ENCODE measurements at regions not wholly inside any gene's neighbourhood (a gene's known extent, or its start where the extent isn't known, plus 50 kb on each side); places are given as distances from the start of the nearest gene placed in this dataset.
"Not testable (repeated sequence)": the region's sequence is repeated elsewhere in the genome, so short reads cannot be mapped to it uniquely, and the experiment has no call there.

DNA sequence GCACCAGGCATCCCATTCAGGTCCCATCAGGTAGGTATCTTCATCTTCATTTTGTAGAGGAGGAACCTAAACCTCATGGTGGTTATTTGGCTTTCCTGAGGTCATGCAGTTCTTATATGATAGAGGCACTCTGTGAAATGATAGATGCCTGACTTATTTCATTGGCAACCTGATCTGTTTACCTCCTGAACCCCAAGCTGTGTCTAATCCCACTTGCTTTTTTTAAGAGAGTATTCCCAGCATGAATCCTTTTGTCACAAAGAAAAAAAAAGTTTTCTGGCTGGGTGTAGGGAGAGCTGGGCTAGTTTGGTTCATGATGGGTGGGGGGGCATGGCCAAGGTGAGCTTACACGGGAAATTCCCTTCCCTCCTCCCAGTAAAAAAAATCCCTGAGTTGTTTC is 154.2 kb downstream of the TENT5C start:
- H3K79me2 ChIP-seq (replicated peaks; ENCODE audit: insufficient read depth, low read length): no peaks in the 10 kb centered on the region
- H3F3A ChIP-seq (ENCODE audit: insufficient read depth, low read length, poor library complexity, severe bottlenecking): no peaks in the 10 kb centered on the region
- TF ChIP-seq SMC3 (conservative IDR thresholded peaks at IDR 0.05; ENCODE audit: poor library complexity): no peak
- TF ChIP-seq POLR2AphosphoS5 (IDR thresholded peaks at IDR 0.05): no peak
- no peak for TF ChIP-seq EZH2 (IDR thresholded peaks at IDR 0.05; ENCODE audit: borderline replicate concordance, insufficient read depth, low read length, poor library complexity, severe bottlenecking)
- TF ChIP-seq, protein P1, sequence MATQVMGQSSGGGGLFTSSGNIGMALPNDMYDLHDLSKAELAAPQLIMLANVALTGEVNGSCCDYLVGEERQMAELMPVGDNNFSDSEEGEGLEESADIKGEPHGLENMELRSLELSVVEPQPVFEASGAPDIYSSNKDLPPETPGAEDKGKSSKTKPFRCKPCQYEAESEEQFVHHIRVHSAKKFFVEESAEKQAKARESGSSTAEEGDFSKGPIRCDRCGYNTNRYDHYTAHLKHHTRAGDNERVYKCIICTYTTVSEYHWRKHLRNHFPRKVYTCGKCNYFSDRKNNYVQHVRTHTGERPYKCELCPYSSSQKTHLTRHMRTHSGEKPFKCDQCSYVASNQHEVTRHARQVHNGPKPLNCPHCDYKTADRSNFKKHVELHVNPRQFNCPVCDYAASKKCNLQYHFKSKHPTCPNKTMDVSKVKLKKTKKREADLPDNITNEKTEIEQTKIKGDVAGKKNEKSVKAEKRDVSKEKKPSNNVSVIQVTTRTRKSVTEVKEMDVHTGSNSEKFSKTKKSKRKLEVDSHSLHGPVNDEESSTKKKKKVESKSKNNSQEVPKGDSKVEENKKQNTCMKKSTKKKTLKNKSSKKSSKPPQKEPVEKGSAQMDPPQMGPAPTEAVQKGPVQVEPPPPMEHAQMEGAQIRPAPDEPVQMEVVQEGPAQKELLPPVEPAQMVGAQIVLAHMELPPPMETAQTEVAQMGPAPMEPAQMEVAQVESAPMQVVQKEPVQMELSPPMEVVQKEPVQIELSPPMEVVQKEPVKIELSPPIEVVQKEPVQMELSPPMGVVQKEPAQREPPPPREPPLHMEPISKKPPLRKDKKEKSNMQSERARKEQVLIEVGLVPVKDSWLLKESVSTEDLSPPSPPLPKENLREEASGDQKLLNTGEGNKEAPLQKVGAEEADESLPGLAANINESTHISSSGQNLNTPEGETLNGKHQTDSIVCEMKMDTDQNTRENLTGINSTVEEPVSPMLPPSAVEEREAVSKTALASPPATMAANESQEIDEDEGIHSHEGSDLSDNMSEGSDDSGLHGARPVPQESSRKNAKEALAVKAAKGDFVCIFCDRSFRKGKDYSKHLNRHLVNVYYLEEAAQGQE (IDR thresholded peaks at IDR 0.05; ENCODE audit: borderline replicate concordance): no peak
- TF ChIP-seq EP300 (conservative IDR thresholded peaks at IDR 0.05; ENCODE audit: poor library complexity, severe bottlenecking): no peak
- no peak for TF ChIP-seq RAD21 (conservative IDR thresholded peaks at IDR 0.05)
- TF ChIP-seq MXI1 (conservative IDR thresholded peaks at IDR 0.05; ENCODE audit: poor library complexity, severe bottlenecking): no peak
- TF ChIP-seq, protein P2, sequence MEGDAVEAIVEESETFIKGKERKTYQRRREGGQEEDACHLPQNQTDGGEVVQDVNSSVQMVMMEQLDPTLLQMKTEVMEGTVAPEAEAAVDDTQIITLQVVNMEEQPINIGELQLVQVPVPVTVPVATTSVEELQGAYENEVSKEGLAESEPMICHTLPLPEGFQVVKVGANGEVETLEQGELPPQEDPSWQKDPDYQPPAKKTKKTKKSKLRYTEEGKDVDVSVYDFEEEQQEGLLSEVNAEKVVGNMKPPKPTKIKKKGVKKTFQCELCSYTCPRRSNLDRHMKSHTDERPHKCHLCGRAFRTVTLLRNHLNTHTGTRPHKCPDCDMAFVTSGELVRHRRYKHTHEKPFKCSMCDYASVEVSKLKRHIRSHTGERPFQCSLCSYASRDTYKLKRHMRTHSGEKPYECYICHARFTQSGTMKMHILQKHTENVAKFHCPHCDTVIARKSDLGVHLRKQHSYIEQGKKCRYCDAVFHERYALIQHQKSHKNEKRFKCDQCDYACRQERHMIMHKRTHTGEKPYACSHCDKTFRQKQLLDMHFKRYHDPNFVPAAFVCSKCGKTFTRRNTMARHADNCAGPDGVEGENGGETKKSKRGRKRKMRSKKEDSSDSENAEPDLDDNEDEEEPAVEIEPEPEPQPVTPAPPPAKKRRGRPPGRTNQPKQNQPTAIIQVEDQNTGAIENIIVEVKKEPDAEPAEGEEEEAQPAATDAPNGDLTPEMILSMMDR (IDR thresholded peaks at IDR 0.05; ENCODE audit: poor library complexity, severe bottlenecking): no peak
- no peaks in the 10 kb centered on the region for H3K27me3 ChIP-seq (ENCODE audit: insufficient read depth, low read depth, low read length)
- no peak overlapping the region for H2AFZ ChIP-seq (ENCODE audit: low read depth, low read length)
- no peak overlapping the region for H3K27ac ChIP-seq (ENCODE audit: low read length)
- H3K9me3 ChIP-seq (ENCODE audit: low read length): no peaks in the 10 kb centered on the region
- no peak overlapping the region for H3K9ac ChIP-seq (ENCODE audit: low read length)
- no peak overlapping the region for H3K4me3 ChIP-seq (ENCODE audit: low read length)
- H3K9me2 ChIP-seq (ENCODE audit: insufficient read depth, low read length): no peaks in the 10 kb centered on the region
- no peak overlapping the region for H3K4me2 ChIP-seq (ENCODE audit: low read length)
- no peaks in the 10 kb centered on the region for H3K36me3 ChIP-seq (ENCODE audit: insufficient read depth, low read length)
- no peaks in the 10 kb centered on the region for H4K20me1 ChIP-seq (ENCODE audit: insufficient read depth)

DNA sequence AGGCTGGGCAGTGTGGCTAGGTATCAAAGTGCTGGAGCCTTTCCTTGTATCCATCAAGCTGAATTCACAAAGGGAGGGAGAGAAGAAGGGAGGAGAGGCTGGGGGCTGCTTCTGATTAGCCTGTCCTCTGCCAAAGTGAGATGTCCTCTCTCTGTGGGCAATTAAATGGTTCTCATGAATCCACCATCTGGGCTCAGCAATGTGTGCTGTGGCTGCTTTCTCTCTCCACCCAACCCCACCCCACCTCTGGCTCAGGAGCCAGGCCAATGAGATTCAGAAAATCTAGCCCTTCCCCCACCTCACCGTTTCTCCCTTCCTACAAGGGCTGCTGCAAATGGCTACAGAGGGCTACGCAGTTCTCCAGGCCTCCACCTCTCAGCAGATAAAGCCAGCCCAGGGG is 154.6 kb downstream of the TENT5C start:
- Histone ChIP-seq H3K4me3 (ENCODE audit: low read length) (no peak overlapping the region), H3K4me2 (ENCODE audit: low read length) (no peak overlapping the region), H3K9ac (ENCODE audit: low read length) (no peak overlapping the region), H2AFZ (ENCODE audit: low read depth, low read length) (no peak overlapping the region), H3K27me3 (ENCODE audit: insufficient read depth, low read depth, low read length) (no peaks in the 10 kb centered on the region), H3K79me2 (replicated peaks; ENCODE audit: insufficient read depth, low read length) (no peaks in the 10 kb centered on the region), H4K20me1 (ENCODE audit: insufficient read depth) (no peaks in the 10 kb centered on the region), H3K36me3 (ENCODE audit: insufficient read depth, low read length) (no peaks in the 10 kb centered on the region), H3K9me2 (ENCODE audit: insufficient read depth, low read length) (no peaks in the 10 kb centered on the region), H3F3A (ENCODE audit: insufficient read depth, low read length, poor library complexity, severe bottlenecking) (no peaks in the 10 kb centered on the region), H3K9me3 (ENCODE audit: low read length) (no peaks in the 10 kb centered on the region), H3K27ac (ENCODE audit: low read length) (no peak overlapping the region)
- TF ChIP-seq, protein P1 (IDR thresholded peaks at IDR 0.05; ENCODE audit: borderline replicate concordance): no peak
- TF ChIP-seq TAF1 (IDR thresholded peaks at IDR 0.05; ENCODE audit: low read depth) (no peak), EZH2 (IDR thresholded peaks at IDR 0.05; ENCODE audit: borderline replicate concordance, insufficient read depth, low read length, poor library complexity, severe bottlenecking) (no peak), EP300 (conservative IDR thresholded peaks at IDR 0.05; ENCODE audit: poor library complexity, severe bottlenecking) (no peak), SMC3 (conservative IDR thresholded peaks at IDR 0.05; ENCODE audit: poor library complexity) (no peak), RAD21 (conservative IDR thresholded peaks at IDR 0.05) (no peak), POLR2AphosphoS5 (IDR thresholded peaks at IDR 0.05) (no peak)

DNA sequence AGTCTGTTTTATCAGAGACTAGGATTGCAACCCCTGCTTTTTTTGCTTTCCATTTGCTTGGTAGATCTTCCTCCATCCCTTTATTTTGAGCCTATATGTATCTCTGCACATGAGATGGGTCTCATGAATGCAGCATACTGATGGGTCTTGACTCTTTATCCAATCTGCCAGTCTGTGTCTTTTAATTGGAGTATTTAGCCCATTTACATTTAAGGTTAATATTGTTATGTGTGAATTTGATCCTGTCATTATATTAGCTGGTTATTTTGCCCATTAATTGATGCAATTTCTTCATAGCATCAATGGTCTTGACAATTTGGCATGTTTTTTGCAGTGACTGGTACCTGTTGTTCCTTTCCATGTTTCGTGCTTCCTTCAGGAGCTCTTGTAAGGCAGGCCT is 161.7 kb downstream of the GDAP2 start:
- H4K20me1 ChIP-seq (ENCODE audit: insufficient read depth); H3K9me2 ChIP-seq (ENCODE audit: insufficient read depth, low read length); H2AFZ ChIP-seq (ENCODE audit: low read depth, low read length); H3K9ac ChIP-seq (ENCODE audit: low read length); H3K27me3 ChIP-seq (ENCODE audit: insufficient read depth, low read depth, low read length); H3K4me2 ChIP-seq (ENCODE audit: low read length); H3F3A ChIP-seq (ENCODE audit: insufficient read depth, low read length, poor library complexity, severe bottlenecking); H3K79me2 ChIP-seq (replicated peaks; ENCODE audit: insufficient read depth, low read length); H3K27ac ChIP-seq (ENCODE audit: low read length); H3K4me3 ChIP-seq (ENCODE audit: low read length); H3K36me3 ChIP-seq (ENCODE audit: insufficient read depth, low read length); H3K9me3 ChIP-seq (ENCODE audit: low read length): not testable (repeated sequence)
